ENCODE measurements at regions not wholly inside any gene's neighbourhood (a gene's known extent, or its start where the extent isn't known, plus 50 kb on each side); places are given as distances from the start of the nearest gene placed in this dataset.

DNA sequence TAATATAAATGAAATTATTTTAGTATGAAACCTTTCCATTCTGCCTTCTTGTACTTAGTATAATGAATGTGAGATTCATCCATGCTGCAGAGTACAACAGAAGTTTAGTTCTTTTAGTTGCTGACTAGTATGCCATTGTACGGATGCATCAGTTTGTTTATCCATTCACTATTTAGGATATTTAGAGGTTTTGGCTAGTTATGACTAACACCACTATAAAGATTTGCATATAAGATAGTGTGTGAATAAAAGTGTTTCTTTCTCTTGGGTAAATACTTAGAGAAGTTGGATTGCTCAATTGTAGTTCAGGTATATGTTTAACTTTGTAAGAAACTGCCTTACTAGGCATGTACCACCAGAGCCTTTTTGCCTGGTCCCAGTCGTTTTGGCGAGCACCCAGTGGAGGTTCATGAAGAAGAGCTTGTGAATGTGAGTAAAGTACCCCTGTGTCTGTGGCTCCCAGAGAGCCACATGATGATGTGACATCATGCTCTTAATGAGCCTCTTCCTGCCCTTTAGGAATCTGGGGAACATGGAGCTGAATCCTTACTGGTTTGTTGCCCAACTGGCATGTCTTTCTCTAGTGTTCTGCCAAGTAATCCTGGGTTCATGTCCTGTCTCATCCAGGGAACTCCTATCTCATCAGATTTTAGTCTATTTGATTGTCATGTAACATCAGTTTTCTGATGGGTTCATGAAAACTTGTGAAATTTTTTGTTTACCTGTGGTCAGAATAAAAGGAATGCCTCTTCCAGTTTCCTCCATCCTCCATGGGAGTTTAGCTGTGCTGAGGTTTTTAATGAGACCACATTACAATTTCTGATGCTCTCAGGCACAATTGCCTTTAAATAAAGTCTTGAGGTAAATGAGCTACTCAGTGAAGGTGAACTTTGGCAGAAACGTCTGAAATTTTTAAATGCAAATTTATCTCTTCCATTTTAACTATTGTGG lies 234.8 kb downstream of the CASP12 start:
- Histone ChIP-seq H3K36me3 (ENCODE audit: control insufficient read depth, insufficient read depth, low read length) (no peaks in the 10 kb centered on the region), H2AFZ (ENCODE audit: low read depth, low read length) (no peak overlapping the region), H3K9me1 (ENCODE audit: control insufficient read depth, insufficient read depth, low read length) (no peaks in the 10 kb centered on the region), H3K4me1 (replicated peaks in 1 of 2; ENCODE audit: control insufficient read depth in 2 of 2, insufficient read depth in 2 of 2, low read length in 2 of 2) (no peaks in the 10 kb centered on the region), H3K27ac (ENCODE audit: extremely low read depth, low read depth, low read length) (no peak overlapping the region), H4K20me1 (replicated peaks; ENCODE audit: control insufficient read depth, insufficient read depth, low read length) (no peaks in the 10 kb centered on the region), H3K4me3 (no peak overlapping the region), H3K9ac (ENCODE audit: insufficient read depth in 1 of 2, low read depth in 2 of 2, low read length in 2 of 2) (no peak overlapping the region), H3K9me3 (replicated peaks; ENCODE audit: control insufficient read depth, insufficient read depth, low read depth, low read length) (0 out of 2 replicates have a peak, but pooled peaks cover 5% of the 10 kb centered on the region), H3K27me3 (ENCODE audit: control insufficient read depth in 2 of 2, insufficient read depth in 2 of 2, low read length in 2 of 2) (no peaks in the 10 kb centered on the region), H3K79me2 (ENCODE audit: control insufficient read depth, insufficient read depth, low read length) (no peaks in the 10 kb centered on the region), H3K4me2 (ENCODE audit: insufficient read depth, low read length) (no peak overlapping the region)
- intact Hi-C loops (cut with micrococcal nuclease) (no loop called here), in situ Hi-C loops (cut with MboI) (no loop called here)
- no TSS peak for BruUV-seq (replicated peaks)
- CTCF ChIA-PET (ENCODE audit: low intra/inter-chr PET ratio), result no interaction called here
- FAIRE-seq (no peak), ATAC-seq (no peak), DNase-seq (ENCODE audit: extremely low read depth in 1 of 4, low spot score in 3 of 4) (no peak)
- WGBS (ENCODE audit: insufficient coverage, low coverage, missing lambda C conversion rate), result 3% methylated on average over 4 of the region's 4 CpGs
- POLR2A ChIA-PET, result no interaction called here
- TF ChIP-seq ZBTB17 (CRISPR knock-in tag; IDR thresholded peaks at IDR 0.05), result no peak
- TF ChIP-seq, protein P1, sequence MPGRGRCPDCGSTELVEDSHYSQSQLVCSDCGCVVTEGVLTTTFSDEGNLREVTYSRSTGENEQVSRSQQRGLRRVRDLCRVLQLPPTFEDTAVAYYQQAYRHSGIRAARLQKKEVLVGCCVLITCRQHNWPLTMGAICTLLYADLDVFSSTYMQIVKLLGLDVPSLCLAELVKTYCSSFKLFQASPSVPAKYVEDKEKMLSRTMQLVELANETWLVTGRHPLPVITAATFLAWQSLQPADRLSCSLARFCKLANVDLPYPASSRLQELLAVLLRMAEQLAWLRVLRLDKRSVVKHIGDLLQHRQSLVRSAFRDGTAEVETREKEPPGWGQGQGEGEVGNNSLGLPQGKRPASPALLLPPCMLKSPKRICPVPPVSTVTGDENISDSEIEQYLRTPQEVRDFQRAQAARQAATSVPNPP (IDR thresholded peaks at IDR 0.05; ENCODE audit: borderline replicate concordance, insufficient read depth, insufficient read length), result no peak
- TF ChIP-seq, protein P2, sequence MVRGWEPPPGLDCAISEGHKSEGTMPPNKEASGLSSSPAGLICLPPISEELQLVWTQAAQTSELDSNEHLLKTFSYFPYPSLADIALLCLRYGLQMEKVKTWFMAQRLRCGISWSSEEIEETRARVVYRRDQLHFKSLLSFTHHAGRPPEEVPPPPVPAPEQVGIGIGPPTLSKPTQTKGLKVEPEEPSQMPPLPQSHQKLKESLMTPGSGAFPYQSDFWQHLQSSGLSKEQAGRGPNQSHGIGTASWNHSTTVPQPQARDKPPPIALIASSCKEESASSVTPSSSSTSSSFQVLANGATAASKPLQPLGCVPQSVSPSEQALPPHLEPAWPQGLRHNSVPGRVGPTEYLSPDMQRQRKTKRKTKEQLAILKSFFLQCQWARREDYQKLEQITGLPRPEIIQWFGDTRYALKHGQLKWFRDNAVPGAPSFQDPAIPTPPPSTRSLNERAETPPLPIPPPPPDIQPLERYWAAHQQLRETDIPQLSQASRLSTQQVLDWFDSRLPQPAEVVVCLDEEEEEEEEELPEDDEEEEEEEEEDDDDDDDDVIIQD (CRISPR knock-in tag; IDR thresholded peaks at IDR 0.05), result no peak
- TF ChIP-seq ZNF644 (tag; IDR thresholded peaks at IDR 0.05; ENCODE audit: low read depth), result no peak
- TF ChIP-seq, protein P3, sequence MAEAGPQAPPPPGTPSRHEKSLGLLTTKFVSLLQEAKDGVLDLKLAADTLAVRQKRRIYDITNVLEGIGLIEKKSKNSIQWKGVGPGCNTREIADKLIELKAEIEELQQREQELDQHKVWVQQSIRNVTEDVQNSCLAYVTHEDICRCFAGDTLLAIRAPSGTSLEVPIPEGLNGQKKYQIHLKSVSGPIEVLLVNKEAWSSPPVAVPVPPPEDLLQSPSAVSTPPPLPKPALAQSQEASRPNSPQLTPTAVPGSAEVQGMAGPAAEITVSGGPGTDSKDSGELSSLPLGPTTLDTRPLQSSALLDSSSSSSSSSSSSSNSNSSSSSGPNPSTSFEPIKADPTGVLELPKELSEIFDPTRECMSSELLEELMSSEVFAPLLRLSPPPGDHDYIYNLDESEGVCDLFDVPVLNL (CRISPR knock-in tag; IDR thresholded peaks at IDR 0.05; ENCODE audit: low read depth), result no peak
- TF ChIP-seq XRCC5 (IDR thresholded peaks at IDR 0.05; ENCODE audit: low read depth, low read length), result no peak
- TF ChIP-seq ZEB2 (IDR thresholded peaks at IDR 0.05), result no peak
- TF ChIP-seq, protein P4, sequence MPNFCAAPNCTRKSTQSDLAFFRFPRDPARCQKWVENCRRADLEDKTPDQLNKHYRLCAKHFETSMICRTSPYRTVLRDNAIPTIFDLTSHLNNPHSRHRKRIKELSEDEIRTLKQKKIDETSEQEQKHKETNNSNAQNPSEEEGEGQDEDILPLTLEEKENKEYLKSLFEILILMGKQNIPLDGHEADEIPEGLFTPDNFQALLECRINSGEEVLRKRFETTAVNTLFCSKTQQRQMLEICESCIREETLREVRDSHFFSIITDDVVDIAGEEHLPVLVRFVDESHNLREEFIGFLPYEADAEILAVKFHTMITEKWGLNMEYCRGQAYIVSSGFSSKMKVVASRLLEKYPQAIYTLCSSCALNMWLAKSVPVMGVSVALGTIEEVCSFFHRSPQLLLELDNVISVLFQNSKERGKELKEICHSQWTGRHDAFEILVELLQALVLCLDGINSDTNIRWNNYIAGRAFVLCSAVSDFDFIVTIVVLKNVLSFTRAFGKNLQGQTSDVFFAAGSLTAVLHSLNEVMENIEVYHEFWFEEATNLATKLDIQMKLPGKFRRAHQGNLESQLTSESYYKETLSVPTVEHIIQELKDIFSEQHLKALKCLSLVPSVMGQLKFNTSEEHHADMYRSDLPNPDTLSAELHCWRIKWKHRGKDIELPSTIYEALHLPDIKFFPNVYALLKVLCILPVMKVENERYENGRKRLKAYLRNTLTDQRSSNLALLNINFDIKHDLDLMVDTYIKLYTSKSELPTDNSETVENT (CRISPR knock-in tag; IDR thresholded peaks at IDR 0.05), result no peak
- TF ChIP-seq MTA1 (IDR thresholded peaks at IDR 0.05; ENCODE audit: borderline replicate concordance), result no peak
- TF ChIP-seq ZBTB7A (IDR thresholded peaks at IDR 0.05; ENCODE audit: borderline replicate concordance, control insufficient read depth, low read depth, low read length), result no peak
- TF ChIP-seq NCOA4 (IDR thresholded peaks at IDR 0.05; ENCODE audit: partially characterized antibody), result no peak
- no peak for TF ChIP-seq ZKSCAN8 (CRISPR knock-in tag; IDR thresholded peaks at IDR 0.05)
- TF ChIP-seq, protein P5, sequence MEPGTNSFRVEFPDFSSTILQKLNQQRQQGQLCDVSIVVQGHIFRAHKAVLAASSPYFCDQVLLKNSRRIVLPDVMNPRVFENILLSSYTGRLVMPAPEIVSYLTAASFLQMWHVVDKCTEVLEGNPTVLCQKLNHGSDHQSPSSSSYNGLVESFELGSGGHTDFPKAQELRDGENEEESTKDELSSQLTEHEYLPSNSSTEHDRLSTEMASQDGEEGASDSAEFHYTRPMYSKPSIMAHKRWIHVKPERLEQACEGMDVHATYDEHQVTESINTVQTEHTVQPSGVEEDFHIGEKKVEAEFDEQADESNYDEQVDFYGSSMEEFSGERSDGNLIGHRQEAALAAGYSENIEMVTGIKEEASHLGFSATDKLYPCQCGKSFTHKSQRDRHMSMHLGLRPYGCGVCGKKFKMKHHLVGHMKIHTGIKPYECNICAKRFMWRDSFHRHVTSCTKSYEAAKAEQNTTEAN (CRISPR knock-in tag; IDR thresholded peaks at IDR 0.05), result no peak

All from K562 (cell line).